SW 1271 (cell line): ENCODE measurements at regions not wholly inside any gene's neighbourhood (a gene's known extent, or its start where the extent isn't known, plus 50 kb on each side); places are given as distances from the start of the nearest gene placed in this dataset.
"Not testable (repeated sequence)": the region's sequence is repeated elsewhere in the genome, so short reads cannot be mapped to it uniquely, and the experiment has no call there.

Source experiments
- DNase-seq, 2 experiments: peaks; one replicate each; lab custom pipeline; 2025; lab: John Stamatoyannopoulos, UW

DNA sequence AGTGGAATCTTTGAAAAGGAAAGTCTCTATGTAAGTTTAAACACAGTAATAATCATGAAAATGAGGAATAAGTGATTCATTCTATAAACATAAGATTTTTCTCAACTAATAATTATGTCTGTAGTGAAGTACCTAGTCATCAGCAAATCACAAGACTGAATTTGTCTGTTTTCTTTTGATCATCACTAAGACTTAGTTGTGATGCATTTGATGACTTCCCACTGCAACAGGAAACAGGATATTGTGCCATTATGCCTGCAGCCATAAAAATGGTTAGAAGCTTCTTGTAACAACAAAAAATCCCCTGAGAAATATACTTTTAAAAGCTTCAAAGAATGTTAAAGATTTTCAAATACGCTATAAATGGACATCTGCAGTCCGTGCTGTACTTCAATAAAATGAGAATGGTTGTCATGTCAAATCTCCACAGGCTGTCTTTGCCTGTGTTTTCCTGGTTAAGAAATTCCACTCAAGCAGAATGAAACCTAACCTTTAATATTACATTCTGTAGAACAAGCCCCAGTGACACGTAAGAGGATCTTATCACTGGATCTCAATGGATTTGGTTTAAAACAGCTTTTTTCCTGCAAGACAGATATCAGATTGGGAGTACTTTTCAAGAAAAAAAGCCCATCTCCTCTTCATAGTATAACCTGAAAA, 1262.3 kb upstream of the PHF14 start:
- DNase-seq, result no peak

DNA sequence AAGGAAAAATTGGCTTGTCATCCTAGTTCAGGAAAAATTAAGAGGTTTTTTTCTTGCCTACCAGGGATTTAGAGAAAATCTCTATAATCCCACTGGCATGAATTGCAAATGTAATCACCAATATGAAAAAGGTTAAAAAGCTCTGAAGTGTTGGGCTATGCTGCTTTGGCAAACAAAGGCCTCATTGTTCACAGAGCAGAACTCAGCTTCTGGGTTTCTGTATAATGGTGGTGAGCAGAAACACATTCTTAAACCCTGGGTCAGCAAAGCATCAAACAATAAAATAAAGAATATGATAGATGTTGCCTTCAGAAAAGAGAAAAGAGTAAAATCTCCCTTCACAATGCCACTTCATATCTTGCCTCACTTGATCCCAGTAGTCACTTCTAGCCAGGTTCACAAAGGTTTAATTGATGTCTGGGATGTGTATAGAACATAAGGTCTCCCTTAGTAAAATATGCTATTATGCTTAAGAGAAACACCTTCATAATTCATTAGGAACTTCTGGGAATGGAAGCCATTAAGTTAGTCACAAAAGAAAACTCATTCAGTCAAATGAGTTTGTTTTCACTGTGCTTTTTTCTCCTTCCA, 1255.5 kb upstream of the PHF14 start:
- no peak for DNase-seq

DNA sequence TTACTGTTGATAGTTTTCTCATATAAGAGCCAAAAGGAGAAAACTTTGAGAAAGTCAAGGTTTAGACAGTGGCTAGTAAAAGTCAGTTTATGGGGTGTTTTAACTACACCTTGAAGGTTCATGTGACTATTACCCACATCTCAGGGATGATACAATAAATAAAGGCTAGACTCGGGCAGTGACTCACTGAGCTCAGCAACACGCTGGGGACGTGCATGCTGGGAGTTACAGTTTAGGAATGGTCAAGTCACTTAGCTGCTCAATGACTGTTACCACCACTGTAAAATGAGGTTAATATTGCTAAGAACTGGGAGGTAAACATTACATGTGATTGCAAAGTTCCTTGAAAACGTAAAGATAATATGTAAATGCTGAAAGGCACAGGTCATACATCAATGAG, 1254.4 kb upstream of the PHF14 start:
- DNase-seq, result no peak

DNA sequence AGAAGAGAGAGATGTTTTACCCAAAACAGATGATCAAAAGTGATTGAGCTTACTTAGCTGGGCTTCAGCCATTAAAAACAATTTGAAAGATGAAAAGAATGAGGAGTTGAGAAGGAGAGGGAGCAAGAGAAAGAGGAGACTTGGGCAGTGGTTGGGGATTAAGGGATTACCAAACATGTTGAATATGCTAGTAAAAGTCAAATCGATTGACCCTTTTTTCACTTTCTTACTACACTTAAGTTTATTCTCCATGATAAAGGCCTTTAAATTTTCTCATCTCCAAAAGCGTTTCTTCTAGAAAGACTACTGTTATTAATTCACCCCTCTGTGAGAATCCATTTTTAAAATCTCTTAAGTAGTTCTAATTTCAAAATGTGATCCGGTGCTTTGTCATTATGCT, 1254.0 kb upstream of the PHF14 start:
- DNase-seq, result no peak

DNA sequence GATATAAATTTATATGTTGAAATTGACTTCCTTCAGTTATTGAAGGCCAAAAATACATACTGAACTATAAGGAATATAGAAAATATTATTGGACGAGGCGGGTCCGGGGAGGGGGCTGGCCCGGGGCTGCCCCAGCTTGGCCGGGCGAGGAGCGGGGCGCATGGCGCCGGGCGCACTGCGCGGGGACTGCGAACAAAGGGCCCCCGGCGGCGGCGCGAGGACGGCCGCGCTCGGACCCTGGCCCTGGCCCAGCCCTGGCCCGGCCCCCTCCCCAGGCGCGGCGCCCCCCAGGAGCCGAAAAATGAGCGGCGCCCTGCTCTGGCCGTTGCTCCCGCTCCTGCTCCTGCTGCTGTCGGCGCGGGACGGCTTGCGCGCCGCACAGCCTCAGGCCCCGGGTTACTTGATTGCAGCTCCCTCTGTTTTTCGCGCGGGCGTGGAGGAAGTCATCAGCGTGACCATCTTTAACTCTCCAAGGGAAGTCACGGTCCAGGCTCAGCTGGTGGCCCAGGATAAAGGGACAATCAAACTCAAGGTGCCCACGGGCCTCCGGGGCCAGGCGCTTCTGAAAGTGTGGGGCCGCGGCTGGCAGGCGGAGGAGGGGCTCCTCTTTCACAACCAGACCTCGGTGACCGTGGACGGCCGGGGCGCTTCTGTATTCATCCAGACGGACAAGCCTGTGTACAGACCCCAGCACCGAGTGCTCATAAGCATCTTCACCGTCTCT, 1247.6 kb upstream of the PHF14 start:
- not testable (repeated sequence) for DNase-seq

DNA sequence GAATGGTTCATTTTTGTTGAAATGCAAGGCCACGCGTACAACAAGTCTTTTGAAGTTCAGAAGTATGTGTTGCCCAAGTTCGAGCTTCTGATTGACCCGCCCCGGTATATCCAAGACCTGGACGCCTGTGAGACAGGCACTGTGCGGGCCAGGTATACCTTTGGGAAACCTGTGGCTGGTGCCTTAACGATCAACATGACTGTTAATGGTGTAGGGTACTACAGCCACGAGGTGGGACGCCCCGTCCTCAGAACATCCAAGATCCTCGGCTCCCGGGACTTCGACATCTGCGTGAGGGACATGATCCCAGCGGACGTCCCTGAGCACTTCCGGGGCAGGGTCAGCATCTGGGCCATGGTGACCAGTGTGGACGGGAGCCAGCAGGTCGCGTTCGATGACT, 1246.9 kb upstream of the PHF14 start:
- not testable (repeated sequence) for DNase-seq

DNA sequence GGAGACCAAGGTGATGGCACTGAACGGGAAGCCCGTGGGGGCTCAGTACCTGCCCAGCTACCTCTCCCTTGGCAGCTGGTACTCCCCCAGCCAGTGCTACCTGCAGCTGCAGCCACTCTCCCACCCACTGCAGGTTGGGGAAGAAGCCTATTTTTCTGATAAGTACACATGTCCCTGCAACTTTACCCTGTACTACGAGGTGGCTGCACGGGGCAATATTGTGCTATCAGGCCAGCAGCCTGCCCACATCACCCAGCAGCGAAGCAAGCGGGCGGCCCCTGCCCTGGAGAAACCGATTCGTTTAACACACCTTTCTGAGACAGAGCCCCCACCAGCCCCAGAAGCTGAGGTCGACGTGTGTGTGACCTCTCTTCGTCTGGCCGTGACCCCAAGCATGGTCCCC, 1246.2 kb upstream of the PHF14 start:
- not testable (repeated sequence) for DNase-seq

DNA sequence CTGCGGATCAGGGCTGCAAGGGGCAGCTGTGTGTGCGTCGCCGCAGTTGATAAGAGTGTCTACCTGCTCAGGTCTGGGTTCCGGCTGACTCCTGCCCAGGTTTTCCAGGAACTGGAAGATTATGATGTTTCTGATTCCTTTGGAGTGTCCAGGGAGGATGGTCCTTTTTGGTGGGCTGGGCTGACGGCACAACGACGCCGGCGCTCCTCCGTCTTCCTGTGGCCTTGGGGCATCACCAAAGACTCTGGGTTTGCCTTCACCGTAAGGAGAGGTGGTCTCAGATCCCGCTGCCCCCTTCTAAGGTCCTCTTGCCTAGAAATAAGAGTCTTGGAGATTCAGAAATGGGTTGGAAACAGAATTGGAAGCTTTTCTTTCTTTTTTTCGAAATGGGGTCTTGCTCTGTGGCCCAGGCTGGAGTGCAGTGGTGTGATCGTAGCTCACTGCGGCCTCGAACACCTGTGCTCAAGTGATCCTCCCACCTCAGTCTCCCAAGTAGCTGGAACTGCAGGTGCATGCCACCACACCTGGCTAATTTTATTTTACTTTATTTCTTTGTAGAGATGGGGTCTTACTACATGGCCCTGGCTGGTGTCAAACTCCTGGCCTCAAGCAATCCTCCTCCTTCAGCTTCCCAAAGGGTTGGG, 1245.5 kb upstream of the PHF14 start:
- not testable (repeated sequence) for DNase-seq

DNA sequence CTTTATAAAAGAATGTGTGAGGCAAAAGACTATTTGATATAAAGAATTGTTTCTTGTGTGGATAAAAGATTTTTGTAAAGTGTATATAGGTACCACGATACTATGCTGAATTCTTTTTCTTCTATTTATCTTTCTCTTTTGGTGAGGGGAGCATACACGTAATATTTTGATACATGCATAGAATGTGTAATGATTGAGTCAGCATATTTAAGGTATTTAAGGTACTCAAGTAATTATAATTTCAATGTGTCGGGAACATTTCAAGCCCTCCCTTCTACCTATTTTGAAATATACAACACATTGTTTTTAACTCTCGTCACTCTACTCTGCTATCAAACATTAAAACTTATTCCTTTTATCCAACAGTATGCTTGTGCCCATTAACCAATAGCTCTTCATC, 1221.6 kb upstream of the PHF14 start:
- no peak for DNase-seq

DNA sequence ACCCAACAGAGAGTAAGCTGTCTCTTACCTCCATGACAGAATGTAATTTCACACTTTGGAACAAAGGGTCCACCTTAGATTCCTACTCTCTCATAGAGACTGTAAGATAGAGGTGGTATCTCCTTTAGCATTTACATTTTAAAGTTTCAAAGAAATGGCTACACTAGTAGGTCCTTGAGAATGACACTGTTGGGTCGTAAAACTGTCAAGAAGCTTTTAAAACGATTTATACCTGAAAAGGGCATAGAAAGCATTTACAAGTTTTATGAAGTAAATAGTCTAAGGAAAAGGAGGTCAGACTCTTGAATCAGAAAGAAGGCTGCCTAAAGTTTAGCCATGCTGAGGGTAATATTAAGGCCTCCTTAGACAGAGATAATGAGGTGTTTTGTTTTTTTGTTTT, 1212.4 kb upstream of the PHF14 start:
- no peak for DNase-seq

DNA sequence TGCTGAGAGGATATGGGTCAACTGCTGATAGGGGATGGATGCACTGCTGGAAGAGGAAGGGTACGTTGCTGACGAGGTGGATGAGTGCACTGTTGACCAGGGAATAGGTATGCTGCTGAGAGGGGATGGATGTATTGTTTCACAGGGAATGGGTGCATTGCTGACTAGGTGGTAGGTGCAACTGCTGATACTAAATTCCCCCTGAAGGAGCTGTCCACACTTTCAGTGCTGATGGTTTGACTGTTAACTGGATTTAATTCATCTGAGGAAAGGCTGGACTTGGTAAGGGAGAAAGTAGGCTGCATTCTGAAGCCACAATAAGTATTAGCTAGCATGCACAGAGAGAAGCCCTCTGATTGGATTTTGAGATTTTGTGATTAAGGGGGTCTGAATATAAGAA, 1196.8 kb upstream of the PHF14 start:
- DNase-seq, result no peak

DNA sequence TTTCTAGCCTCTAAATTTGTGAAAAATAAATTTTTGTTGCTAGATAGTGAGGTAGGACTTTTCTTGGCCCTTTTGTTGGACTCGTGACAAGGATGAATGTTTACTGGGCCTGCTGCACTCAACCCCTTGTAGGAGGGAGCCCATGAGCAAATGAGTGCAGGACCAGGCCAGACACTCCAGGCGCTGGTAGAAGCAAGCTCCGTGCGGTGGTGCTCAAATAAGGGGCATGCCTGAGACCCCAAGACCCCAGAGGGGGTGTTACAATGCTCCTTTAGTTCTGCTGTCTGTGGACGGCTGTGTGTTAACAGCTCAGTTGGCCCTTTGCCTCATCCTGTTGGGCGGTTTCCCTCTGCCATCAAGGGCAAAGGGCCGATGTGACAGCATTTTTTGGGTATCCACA, 1195.3 kb upstream of the PHF14 start:
- no peak for DNase-seq

DNA sequence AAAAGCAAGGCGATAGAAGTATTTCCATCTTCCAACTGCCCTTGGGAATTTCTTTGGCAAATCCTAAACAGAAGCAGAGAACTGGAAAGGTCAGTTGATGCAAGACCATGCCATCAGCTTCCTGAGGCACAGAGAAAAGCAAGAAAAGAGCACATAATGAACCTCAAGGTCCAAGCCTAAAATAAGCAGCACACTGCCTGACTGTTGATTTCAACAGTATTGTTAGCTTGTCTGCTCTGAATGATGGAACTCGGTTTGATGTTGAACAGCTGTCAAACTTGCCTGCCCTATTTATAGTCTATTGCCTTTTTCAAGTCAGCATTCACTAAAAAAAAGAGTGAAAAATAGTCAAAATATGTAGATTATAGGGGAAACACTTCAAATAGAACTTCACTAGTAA, 1192.0 kb upstream of the PHF14 start:
- DNase-seq, result no peak

DNA sequence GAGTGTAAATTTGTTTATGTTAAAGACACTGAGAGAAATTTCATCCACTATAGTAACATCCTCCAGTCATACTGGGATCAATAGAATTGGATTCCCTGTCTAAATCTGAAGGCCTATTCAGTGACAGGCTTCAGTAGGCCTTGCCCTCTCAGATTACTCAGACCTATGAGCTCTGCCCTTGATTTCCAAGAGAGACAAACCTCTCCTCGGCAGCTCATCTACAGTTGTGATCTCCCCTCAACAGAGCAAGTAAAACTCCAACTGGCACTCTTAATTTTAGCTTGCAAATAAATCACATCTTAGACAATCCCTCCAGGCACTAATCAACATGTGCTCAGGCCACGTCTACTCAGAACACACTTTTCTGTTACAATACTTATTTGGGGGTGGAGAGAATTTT, 1191.4 kb upstream of the PHF14 start:
- DNase-seq, result no peak

DNA sequence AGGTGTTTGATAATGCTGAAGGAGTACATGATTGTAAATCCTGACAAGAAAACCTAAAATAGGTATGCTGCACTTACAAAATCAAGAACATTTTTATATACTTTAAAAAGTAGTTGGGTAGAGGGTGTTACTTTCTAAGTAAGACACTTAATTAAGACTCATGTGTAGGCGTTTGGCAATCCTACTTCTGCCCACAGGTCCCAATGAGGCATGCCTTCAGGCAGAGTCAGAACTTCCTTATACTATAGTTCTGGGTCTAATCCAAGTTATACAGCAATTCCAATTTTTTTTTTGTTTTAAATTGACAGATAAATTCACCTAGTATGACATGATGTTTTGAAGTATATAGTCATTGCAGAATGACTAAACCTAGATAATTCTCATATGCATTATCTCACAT, 1188.5 kb upstream of the PHF14 start:
- no peak for DNase-seq

DNA sequence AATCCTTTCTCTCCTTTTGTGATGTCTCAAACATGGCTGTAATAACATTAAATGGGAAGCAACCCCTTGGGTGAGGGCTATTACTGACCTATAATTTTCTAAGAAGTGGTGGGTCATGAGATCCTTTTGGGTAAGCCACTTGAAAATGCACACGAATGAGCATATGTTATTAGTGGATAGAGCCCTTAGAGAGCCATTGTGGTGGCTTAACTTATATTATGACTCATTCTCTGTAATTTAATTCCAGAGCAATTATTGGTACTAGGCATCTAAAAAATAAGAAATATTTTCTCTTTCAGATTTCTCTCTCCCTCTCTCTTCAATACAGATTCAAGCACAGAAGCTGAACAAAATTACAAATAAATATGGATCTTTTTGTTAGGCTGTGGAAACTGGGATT, 1177.4 kb upstream of the PHF14 start:
- DNase-seq, result no peak

DNA sequence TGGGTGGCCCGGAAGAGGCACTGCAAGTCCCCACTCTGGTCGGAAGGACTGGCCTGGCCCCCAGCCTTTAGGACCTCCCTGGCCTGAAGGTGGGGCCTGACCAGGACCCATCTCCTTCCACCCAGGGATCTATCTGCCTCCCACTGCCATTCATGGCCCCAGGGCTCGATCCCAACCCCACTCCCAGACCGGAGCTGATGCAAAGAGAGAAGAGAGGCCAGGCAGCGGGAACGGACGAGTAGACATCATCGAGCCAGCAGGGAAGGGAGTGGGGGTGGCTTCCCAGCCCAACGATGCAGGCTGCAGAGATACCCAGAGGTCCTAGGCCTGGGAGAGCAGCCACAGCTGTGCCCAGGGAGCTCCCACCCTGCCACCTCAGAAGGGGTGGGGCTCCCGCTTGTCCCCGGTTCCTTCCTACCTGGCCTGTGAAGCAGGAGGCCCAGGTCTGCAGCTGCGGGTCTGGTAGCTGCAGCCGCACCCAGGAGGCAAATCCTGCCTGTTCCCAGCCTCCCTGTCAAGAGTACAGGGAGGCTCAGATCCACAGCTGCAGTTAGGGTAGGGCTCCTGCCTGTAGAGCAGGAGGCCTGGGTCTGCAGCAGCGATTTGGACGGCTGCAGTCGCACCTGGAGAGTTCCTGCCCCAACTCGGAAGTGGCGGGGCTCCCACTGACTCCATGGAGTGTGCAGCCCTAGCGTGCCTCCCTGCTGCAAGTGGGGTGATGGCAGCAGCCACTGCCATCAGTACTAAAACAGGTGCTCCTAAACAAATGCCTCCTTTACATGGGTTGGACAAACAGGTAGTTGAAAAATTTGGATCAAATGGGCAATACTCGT, 1151.0 kb upstream of the PHF14 start:
- no peak for DNase-seq

DNA sequence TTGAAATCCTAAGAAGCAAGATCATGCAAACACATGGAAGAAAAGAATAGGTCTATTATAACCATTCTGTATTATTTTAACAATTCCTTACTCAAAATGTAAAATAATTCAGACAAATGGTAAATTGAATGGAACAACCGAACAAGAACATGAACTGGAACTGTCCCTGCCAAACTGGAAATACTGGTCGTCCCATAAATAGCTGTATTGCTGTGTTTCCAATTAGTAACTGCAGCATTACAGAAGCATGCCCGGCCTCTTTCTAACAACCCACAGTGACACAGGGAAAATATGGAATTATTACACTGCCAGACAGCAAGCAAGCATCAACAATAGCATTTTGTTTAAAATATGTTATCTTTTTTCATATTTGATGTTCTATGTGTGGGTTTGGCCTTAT, 1138.5 kb upstream of the PHF14 start:
- no peak for DNase-seq

DNA sequence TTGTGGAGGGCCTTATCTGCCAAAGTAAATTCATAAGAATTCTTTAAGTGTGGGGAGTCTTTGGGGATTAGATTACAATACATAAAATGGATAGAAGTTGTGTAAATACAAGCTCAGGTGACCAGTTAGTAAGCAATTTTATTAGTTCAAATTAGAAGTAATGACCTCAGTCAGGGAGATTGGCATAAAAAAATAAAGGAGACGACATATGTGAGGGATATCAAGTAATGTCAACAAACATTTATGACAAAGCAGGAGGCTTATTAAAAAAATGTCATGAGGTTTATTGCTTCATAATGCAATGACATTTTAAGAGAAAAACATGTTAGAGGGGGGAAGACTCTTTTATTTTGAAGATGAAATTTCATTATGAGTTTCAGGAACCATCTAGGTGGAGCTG, 1137.0 kb upstream of the PHF14 start:
- DNase-seq, result no peak

DNA sequence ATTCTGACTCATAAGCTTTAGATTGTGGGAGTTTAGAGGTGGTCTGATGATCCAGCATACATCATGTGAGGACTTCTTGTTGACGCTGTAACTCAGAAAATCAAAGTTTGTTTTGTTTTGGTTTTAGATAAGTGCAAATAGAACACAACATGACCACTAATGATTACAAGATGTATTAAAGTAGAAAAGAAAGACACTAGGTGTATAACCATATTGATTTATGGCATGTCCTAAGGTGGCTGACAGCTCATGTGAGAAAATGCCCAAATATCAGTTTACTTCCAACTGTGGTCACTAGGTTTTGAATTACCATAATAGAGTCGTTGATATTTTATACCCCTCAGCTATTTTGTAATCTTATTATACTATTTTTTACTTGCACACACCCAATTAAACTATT, 1131.4 kb upstream of the PHF14 start:
- no peak for DNase-seq

DNA sequence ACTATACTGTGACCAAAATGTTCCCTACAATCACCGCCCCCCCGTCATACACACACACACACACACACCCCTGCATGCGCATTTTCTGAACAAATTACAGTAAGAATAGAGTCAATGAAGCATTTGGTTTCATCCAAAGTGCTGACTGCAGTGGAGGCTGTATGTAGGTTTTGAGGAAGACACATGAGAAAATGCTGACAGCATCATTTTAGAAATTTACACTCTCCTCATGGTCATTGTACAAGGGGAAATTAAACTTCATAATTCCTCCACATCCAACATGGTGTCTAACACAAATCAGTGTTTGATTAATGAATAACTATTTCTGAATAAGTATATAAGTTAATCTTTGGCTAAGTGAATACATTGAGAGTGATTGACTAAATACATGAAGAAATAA, 1126.8 kb upstream of the PHF14 start:
- DNase-seq, result no peak

DNA sequence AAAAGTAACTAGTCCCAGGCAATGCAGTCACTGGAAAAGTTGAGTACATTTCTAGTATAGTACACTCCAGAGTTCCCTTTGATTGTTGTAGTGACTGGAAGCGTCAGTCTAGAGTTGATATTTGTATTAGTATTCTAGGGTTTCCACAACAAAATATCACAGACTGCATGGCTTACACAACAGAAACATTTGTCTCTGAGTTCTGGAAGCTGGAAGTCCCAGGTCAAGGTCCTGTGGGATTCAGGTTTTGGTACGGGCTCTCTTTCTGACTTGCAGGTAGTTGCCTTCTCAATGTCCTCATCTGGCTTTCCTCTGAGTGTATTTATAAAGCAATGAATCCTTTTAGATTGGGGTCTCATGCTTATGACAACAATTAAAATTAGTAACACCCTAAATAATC, 1119.1 kb upstream of the PHF14 start:
- no peak for DNase-seq
